Trophoblast cell (in vitro differentiated cells and primary cell): ENCODE measurements at regions not wholly inside any gene's neighbourhood (a gene's known extent, or its start where the extent isn't known, plus 50 kb on each side); places are given as distances from the start of the nearest gene placed in this dataset.

Source experiments
- DNase-seq, 2 donors: peaks; one replicate each; pipeline ENCODE4 v3.0.0-alpha.2; 2016
- H2AFZ ChIP-seq: 2 replicates; pipeline ENCODE4 v1.6.1; 2013; ENCODE audit warnings: low read length, moderate library complexity, mild to moderate bottlenecking; ENCODE audit not compliant: insufficient read depth, poor library complexity
- H2AK5ac ChIP-seq: 2 replicates; pipeline ENCODE4 v1.6.1; 2013; ENCODE audit warnings: mild to moderate bottlenecking, low read length
- H2BK120ac ChIP-seq: 2 replicates; pipeline ENCODE4 v1.6.1; 2013; ENCODE audit warnings: low read length, mild to moderate bottlenecking, moderate library complexity; ENCODE audit not compliant: insufficient read depth, poor library complexity
- H2BK12ac ChIP-seq: 2 replicates; pipeline ENCODE4 v1.6.1; 2013; ENCODE audit warnings: mild to moderate bottlenecking, low read length, moderate library complexity
- H2BK5ac ChIP-seq: 2 replicates; pipeline ENCODE4 v1.6.1; 2013; ENCODE audit warnings: low read length, low read depth, moderate library complexity, mild to moderate bottlenecking; ENCODE audit not compliant: poor library complexity
- H3K14ac ChIP-seq: 2 replicates; pipeline ENCODE4 v1.6.1; 2013; ENCODE audit warnings: mild to moderate bottlenecking, low read length
- H3K18ac ChIP-seq: 2 replicates; pipeline ENCODE4 v1.6.1; 2013; ENCODE audit warnings: mild to moderate bottlenecking, low read length
- H3K23ac ChIP-seq: 2 replicates; pipeline ENCODE4 v1.6.1; 2013; ENCODE audit warnings: low read length
- H3K27ac ChIP-seq: 2 replicates; pipeline ENCODE4 v1.5.1; 2013; ENCODE audit warnings: low read depth, mild to moderate bottlenecking, inconsistent platforms, low read length, moderate library complexity
- H3K27me3 ChIP-seq: 2 replicates; pipeline ENCODE4 v1.6.1; 2013; ENCODE audit warnings: inconsistent platforms, mild to moderate bottlenecking, low read length, moderate library complexity; ENCODE audit not compliant: insufficient read depth
- H3K36me3 ChIP-seq, 2 experiments: 1 replicate in 1 of 2; 2 replicates in 1 of 2; pipeline ENCODE4 v1.6.1; 2013; ENCODE audit warnings: low read length in 2 of 2, mild to moderate bottlenecking in 2 of 2, moderate library complexity in 1 of 2; ENCODE audit not compliant: insufficient read depth in 2 of 2, control insufficient read depth in 1 of 2
- H3K4ac ChIP-seq: 2 replicates; pipeline ENCODE4 v1.6.1; 2013; ENCODE audit warnings: low read depth, mild to moderate bottlenecking, low read length, moderate library complexity
- H3K4me1 ChIP-seq, 2 experiments: 1 replicate in 1 of 2; 2 replicates in 1 of 2; pipeline ENCODE4 v1.6.1; 2013; ENCODE audit warnings: low read length in 2 of 2, mild to moderate bottlenecking in 2 of 2, moderate library complexity in 1 of 2; ENCODE audit not compliant: insufficient read depth in 2 of 2, control insufficient read depth in 1 of 2
- H3K4me2 ChIP-seq: 2 replicates; pipeline ENCODE4 v1.6.1; 2013; ENCODE audit warnings: inconsistent platforms, mild to moderate bottlenecking, low read length, moderate library complexity
- H3K4me3 ChIP-seq: 2 replicates; pipeline ENCODE4 v1.5.1; 2013; ENCODE audit warnings: mild to moderate bottlenecking, low read depth, low read length, inconsistent platforms
- H3K79me1 ChIP-seq: one replicate; pipeline ENCODE4 v1.6.1; 2013; ENCODE audit warnings: low read length
- H3K79me2 ChIP-seq: 2 replicates; pipeline ENCODE4 v1.6.1; 2013; ENCODE audit warnings: low read length, mild to moderate bottlenecking; ENCODE audit not compliant: control insufficient read depth, insufficient read depth, poor library complexity
- H3K9ac ChIP-seq: 2 replicates; pipeline ENCODE4 v1.6.1; 2013; ENCODE audit warnings: mild to moderate bottlenecking, low read length
- H3K9me3 ChIP-seq: 2 replicates; pipeline ENCODE4 v1.6.1; 2013; ENCODE audit warnings: low read depth, mild to moderate bottlenecking, control low read depth, inconsistent platforms, low read length; ENCODE audit not compliant: insufficient read depth
- H4K12ac ChIP-seq: 2 replicates; pipeline ENCODE4 v1.6.1; 2013; ENCODE audit warnings: low read depth, mild to moderate bottlenecking, low read length, moderate library complexity
- H4K8ac ChIP-seq: 2 replicates; pipeline ENCODE4 v1.6.1; 2013; ENCODE audit warnings: low read depth, mild to moderate bottlenecking, low read length, moderate library complexity
- H4K91ac ChIP-seq: one replicate; pipeline ENCODE4 v1.6.1; 2013; ENCODE audit warnings: low read depth, mild to moderate bottlenecking, low read length, moderate library complexity
- WGBS: extraction: QIAGEN DNeasy Blood & Tissue Kit; methylation state at CpG from one replicate; pipeline ENCODE4 v1.1.7; 2013; ENCODE audit warnings: missing lambda C conversion rate; ENCODE audit not compliant: insufficient read length, insufficient coverage; ENCODE audit errors: extremely low coverage; 5-methylcytosine and 5-hydroxymethylcytosine counted together

- no peaks in the 10 kb centered on the region for H3K79me2 ChIP-seq
- H3K14ac ChIP-seq, result no peak overlapping the region
- no peak overlapping the region for H3K27ac ChIP-seq
- no peak overlapping the region for H3K18ac ChIP-seq
- H2BK5ac ChIP-seq, result no peak overlapping the region
- no peak overlapping the region for H4K12ac ChIP-seq
- no peaks in the 10 kb centered on the region for H3K79me1 ChIP-seq
- no peaks in the 10 kb centered on the region for H3K27me3 ChIP-seq
- no peak overlapping the region for H3K9ac ChIP-seq
- H2AK5ac ChIP-seq, result no peak overlapping the region
- H3K36me3 ChIP-seq, result no peaks in the 10 kb centered on the region
- H3K23ac ChIP-seq, result no peak overlapping the region
- H3K4me2 ChIP-seq, result no peak overlapping the region
- no CpG with 5 or more reads among the region's 4 CpGs for WGBS
- H4K8ac ChIP-seq, result no peak overlapping the region
- DNase-seq, result no peak
- no peak overlapping the region for H2BK12ac ChIP-seq
- no peak overlapping the region for H4K91ac ChIP-seq
- no peak overlapping the region for H3K4ac ChIP-seq
- H2AFZ ChIP-seq, result no peak overlapping the region
- H3K9me3 ChIP-seq, result no peaks in the 10 kb centered on the region
- no peak overlapping the region for H3K4me3 ChIP-seq
- no peaks in the 10 kb centered on the region for H3K4me1 ChIP-seq
- H2BK120ac ChIP-seq, result no peak overlapping the region
Measured at GRCh38 chr1:57945045-57945444, 521.2 kb upstream of the DAB1 start.

GRCh38 chr1:57943365-57943764 lies 519.5 kb upstream of the DAB1 start:
- no CpG with 5 or more reads among the region's 2 CpGs for WGBS
- Histone ChIP-seq H3K4me3 (no peak overlapping the region), H3K36me3 (no peaks in the 10 kb centered on the region), H4K91ac (no peak overlapping the region), H3K18ac (no peak overlapping the region), H4K12ac (no peak overlapping the region), H2BK5ac (no peak overlapping the region), H2AFZ (no peak overlapping the region), H3K79me1 (no peaks in the 10 kb centered on the region), H3K27me3 (no peaks in the 10 kb centered on the region), H3K79me2 (no peaks in the 10 kb centered on the region), H3K9ac (no peak overlapping the region), H2BK12ac (no peak overlapping the region), H4K8ac (no peak overlapping the region), H3K23ac (no peak overlapping the region), H3K4me1 (no peaks in the 10 kb centered on the region), H2AK5ac (no peak overlapping the region), H3K14ac (no peak overlapping the region), H3K4ac (no peak overlapping the region), H3K4me2 (no peak overlapping the region), H3K9me3 (no peaks in the 10 kb centered on the region), H3K27ac (no peak overlapping the region), H2BK120ac (no peak overlapping the region)
- no peak for DNase-seq

GRCh38 chr1:57934745-57935144 lies 510.9 kb upstream of the DAB1 start:
- Histone ChIP-seq H2BK5ac (no peak overlapping the region), H3K27me3 (no peaks in the 10 kb centered on the region), H3K27ac (no peak overlapping the region), H2AFZ (no peak overlapping the region), H3K18ac (no peak overlapping the region), H3K4me1 (no peaks in the 10 kb centered on the region), H3K79me1 (no peaks in the 10 kb centered on the region), H4K8ac (no peak overlapping the region), H2AK5ac (no peak overlapping the region), H3K14ac (no peak overlapping the region), H4K12ac (no peak overlapping the region), H3K9ac (no peak overlapping the region), H2BK12ac (no peak overlapping the region), H3K4me3 (no peak overlapping the region), H3K9me3 (no peaks in the 10 kb centered on the region), H3K4ac (no peak overlapping the region), H4K91ac (no peak overlapping the region), H3K79me2 (no peaks in the 10 kb centered on the region), H3K23ac (no peak overlapping the region), H3K36me3 (no peaks in the 10 kb centered on the region), H2BK120ac (no peak overlapping the region), H3K4me2 (no peak overlapping the region)
- no peak for DNase-seq
- no CpG with 5 or more reads among the region's 8 CpGs for WGBS

- H3K36me3 ChIP-seq, result no peaks in the 10 kb centered on the region
- H3K9me3 ChIP-seq, result no peaks in the 10 kb centered on the region
- H4K8ac ChIP-seq, result no peak overlapping the region
- WGBS, result no CpG with 5 or more reads among the region's 1 CpG
- H3K27ac ChIP-seq, result no peak overlapping the region
- no peak overlapping the region for H3K4me3 ChIP-seq
- no peaks in the 10 kb centered on the region for H3K27me3 ChIP-seq
- no peak overlapping the region for H2BK120ac ChIP-seq
- no peak overlapping the region for H4K12ac ChIP-seq
- H3K14ac ChIP-seq, result no peak overlapping the region
- no peak overlapping the region for H3K4me2 ChIP-seq
- no peak for DNase-seq
- H3K79me2 ChIP-seq, result no peaks in the 10 kb centered on the region
- no peaks in the 10 kb centered on the region for H3K4me1 ChIP-seq
- no peak overlapping the region for H2AFZ ChIP-seq
- H4K91ac ChIP-seq, result no peak overlapping the region
- H3K23ac ChIP-seq, result no peak overlapping the region
- H2BK12ac ChIP-seq, result no peak overlapping the region
- no peak overlapping the region for H2BK5ac ChIP-seq
- no peak overlapping the region for H2AK5ac ChIP-seq
- no peaks in the 10 kb centered on the region for H3K79me1 ChIP-seq
- no peak overlapping the region for H3K4ac ChIP-seq
- no peak overlapping the region for H3K18ac ChIP-seq
- H3K9ac ChIP-seq, result no peak overlapping the region
Measured at GRCh38 chr1:57927003-57927402, 503.1 kb upstream of the DAB1 start.
